HG02588 (cell line): ENCODE measurements at regions not wholly inside any gene's neighbourhood (a gene's known extent, or its start where the extent isn't known, plus 50 kb on each side); places are given as distances from the start of the nearest gene placed in this dataset.

Experiments
- ATAC-seq: cut with Tn5 transposase; IDR thresholded peaks from one replicate; pipeline ENCODE4 v1.9.1; 2021; ENCODE audit warnings: mild to moderate bottlenecking, moderate library complexity; ENCODE audit not compliant: unreplicated experiment

DNA sequence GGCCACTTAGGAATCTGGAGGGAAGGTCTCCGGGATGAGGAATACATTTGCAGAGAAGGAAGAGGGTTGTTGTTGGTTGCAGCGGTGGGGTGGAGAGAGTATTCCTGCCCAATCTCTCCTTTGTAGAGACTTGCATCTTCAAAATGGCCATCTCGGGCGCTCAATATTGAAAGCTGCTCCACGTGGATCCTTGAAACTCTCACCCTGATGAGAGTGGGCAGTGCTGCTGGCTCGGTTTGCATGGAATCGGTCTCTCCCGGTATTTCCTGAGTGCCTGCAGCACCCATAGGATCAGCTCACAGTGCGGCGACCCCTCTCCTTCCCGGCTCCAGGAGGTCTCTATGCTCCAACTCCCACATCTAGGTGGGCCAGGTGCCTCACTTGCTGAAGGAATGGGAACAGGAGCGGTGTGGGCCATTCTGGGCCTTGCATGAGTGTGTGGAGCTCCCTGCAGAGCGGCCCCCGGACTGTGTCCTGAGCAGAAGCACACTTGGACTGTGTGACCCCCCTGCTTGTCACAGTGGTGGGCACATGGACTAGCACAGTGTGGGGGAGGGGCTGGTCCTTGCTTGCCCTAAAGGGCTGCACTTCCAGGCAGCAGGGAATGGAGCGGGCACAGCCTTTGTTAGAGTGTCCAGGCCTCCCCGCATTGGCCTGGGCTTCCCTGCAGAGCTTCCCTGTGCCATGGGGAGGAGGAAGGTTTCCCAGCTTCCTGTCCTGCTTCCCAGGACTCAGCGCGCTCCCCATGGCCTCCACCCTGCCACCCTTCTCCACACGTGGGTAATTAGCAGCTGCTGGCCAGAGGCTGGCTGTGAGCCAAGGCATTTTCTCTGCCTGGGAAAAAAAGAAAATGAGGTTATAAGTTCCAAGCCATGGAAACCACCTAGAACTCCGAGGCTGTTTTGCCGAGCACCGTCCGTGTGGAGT, 139.3 kb downstream of the IRF8 start:
- ATAC-seq: no peak

DNA sequence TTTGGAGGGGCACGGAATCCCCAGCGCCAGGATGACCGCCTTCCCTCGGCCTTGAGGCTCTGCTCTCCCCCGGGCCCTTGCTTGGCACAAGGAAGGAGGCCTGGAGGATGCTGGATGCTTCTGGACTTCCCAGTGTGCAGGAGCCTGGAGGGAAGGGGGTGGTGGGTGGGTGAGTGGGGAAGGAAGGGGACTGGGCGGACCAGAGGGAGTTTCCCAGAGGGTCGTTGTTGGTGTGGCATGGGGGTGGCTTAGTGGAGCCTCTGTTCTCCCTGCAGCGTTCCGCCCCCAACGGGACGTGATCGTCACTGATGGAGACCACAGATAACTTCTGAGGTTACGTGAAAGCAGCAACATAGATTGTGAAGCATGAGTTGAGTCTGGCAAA, 140.0 kb downstream of the IRF8 start:
- ATAC-seq: no peak

DNA sequence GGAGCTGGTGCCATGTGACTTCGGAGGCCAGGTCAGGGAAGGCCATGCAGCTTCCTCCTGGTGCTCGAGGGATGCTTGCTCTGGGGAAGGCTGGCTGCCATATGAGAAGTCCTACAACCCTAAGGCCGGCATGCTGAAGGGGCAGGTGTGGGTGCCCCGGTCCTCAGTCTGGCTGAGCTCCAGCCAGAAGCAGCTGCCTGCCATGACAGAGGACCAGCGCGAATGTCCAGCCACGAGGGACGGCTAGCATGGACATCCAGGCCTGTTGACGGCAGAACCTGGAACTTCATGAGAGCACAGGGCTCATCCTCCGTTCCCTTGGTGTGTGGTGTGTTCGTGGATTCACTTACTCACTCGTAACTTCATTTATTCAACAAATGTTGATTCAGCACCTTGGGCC, 140.6 kb downstream of the IRF8 start:
- no peak for ATAC-seq

DNA sequence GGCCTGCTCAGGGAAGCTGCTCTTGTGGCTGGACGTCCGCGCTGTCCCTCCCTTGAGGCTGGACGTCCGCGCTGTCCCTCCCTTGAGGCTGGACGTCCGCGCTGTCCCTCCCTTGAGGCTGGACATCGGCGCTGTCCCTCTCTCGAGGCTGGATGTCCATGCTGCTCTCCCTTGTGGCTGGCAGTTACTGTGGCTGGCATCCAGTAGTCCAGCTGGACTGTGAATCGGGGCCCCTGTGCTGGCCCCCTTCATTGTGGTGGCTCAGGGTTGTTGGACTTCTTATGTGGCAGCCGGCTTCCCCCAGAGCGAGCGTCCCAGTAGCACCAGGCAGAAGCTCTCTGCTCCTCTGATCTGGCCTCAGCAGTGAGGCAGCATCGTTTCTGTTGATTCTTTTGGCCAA, 141.5 kb downstream of the IRF8 start:
- ATAC-seq: no peak

DNA sequence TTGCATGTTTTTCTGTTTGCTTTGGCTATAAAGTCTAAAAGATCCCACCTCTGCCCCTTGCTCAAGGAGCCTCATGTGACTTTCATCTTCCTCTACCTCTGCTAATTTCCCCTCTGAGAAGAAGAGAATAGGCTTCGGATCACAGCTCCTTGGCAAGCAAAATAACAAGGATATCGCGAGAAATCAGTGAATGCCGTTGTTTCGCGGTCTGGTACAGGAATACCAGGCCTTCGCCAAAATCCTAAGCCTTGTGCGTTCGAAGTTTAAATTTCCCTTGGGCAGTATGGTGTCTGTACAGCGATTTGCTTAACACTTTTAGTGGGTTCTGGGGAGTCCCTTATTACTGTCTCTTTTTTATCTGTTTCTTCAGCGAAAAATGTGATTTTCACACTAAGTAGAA, 142.3 kb downstream of the IRF8 start:
- ATAC-seq: no peak

DNA sequence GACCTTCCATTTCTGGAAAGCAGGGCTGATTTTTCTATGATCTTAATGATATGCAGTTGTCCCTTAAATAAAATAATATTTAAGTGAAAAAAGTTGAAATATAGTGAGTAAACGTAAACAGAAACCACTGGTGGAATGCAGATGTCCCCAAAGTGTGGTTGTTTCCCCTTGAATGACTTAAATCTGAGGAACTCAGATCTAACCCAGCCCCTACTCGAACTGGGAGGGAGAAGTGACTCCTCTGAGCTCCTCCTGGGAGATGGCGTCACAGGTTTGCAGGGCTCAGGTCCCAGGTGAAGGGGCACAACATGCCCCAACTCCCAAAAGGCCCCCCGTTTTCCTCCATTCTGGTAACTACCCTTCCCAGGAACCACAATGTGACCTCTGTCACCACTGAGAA, 142.8 kb downstream of the IRF8 start:
- ATAC-seq: no peak

DNA sequence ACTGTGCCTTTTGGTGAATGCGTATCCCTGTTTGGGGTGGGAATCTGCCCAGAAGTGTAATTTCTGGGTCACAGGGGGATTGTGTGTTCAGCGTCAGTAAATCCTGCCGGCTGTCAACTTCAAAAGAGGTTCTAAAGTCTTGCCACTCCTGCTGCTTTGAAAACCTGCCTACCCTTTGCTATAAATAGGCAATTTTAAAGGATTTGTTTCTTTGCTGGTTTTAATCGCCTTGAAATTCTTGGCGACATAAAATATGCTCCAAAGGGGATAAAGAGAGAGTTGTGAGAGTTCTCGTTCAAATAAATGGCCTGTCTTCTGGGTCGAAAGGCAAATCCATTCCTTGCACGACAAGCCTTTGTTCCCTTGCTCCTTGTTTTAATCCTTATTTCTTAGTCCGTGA, 143.4 kb downstream of the IRF8 start:
- ATAC-seq: no peak

DNA sequence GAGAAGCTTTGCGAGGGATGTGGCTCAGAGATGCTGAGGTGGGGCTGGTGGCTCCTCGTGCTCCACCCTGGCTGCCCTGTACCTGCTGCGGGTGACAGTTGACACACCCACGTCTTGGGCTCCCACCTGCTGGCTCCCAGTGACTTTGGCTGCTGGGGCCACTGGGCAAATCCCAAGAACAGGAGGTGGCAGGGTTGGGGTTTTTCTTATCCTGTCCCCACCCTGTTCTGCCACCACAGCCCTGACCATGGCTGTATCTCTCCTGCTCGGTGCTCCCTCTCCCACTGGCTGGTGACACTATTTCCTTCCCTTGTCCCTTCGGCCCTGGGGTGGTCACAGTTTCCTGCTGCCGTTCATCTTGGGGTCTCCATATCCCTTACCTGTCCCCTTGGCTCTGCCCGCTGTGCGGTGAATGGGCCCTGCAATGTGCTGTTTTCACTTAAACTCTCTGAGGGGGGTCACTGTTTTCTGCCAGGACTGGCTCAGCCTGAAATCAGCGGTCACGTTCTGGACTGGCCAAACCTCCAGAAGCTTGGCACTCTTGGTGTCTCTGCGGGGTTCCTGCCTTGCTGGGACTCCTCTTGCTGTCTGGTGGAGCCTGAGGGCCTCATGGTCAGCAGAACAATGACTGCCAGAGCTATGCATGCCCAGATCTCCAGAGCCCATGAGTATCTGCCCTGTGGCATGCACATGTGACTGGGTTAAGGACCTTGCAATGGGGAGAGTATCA, 144.2 kb downstream of the IRF8 start:
- ATAC-seq: no peak

DNA sequence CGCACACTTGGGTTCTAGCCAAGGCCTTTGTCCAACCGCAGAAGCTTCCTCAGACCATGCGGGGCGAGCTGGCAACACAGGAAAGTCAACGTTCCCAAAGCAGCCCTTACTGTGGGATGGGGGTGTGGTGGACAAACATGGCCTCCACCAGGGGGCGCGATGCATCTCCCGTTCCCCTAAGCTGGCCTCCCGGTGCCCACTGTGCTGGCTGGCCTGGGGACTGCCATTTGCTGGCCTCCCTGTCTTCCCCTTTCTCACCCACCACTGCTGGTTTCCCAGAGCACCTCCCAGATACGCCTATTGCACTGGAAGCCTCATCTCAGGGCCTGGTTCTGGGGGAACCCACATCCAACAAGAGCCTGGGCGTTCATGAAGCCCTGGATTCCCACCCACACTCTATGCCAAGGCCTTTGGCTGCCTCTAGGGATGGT, 145.3 kb downstream of the IRF8 start:
- ATAC-seq: no peak

DNA sequence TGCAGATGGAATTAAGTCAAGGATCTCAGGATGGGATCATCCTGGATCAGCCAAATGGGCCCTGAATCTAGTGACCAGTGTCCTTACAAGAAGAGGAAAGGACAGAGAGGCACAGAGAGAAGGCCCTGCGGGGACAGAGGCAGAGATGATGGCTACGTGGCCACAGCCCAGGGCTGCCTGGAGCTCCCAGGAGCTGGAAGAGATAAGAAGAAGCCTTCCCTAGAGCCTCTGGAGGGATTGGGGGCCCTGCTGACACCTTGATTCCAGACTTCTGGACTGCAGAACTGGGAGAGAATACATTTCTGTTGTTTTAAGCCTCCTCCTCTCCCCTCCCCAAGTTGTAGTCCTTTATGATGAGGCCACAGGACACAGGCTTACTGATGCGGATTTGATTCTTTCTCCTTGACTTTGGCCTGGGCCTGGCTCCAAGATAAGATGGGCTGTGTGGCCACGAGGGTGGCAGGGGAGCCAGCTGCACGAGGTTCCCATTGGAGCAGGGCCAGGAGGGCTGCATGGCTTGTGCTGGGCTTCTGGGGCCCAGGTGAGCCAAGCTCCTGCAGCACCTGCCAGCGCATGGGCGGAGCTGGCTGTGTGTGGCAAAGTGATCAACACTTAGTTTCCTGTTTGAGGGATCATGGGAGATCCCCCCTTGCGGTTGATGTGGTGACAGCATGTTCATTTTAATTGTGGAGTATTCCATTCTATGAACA, 146.1 kb downstream of the IRF8 start:
- ATAC-seq: no peak

DNA sequence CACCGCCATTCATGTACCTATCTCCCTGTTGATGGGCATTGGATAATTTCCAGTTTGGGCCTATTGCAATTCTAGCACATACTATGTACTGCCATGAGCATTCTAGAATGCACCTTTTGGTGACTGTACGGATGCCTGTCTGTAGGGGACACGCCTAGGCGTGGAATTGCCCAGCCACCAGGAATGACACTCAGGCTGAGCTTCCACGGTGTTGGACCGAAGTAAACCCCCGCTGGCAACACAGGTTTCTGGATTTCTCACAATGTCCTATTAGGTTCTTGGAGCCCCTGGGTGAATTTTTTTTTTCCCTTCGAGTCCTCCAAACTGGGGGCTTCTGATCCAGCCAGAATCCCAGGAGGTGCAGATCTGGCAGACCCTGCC, 146.6 kb downstream of the IRF8 start:
- no peak for ATAC-seq

DNA sequence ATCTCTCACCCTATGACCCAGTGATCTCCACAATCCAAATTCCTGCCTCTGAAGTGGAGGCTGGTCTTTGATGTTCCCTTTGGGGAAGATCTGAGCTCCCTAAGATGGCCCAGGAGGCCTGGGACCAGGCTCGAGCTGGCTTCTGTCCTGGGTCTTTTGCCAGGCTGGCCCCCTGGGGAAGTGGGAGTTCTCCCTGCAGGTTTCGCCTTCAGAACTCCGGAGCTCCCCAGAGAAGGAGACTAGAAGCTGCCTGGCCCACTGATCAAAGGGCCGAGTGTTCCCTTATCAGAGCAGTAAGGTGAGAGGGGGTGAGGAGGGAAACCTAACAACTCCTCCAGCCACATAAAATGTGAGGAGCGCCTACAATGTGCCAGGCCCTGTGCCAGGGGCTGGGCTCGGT, 147.1 kb downstream of the IRF8 start:
- ATAC-seq: no peak

DNA sequence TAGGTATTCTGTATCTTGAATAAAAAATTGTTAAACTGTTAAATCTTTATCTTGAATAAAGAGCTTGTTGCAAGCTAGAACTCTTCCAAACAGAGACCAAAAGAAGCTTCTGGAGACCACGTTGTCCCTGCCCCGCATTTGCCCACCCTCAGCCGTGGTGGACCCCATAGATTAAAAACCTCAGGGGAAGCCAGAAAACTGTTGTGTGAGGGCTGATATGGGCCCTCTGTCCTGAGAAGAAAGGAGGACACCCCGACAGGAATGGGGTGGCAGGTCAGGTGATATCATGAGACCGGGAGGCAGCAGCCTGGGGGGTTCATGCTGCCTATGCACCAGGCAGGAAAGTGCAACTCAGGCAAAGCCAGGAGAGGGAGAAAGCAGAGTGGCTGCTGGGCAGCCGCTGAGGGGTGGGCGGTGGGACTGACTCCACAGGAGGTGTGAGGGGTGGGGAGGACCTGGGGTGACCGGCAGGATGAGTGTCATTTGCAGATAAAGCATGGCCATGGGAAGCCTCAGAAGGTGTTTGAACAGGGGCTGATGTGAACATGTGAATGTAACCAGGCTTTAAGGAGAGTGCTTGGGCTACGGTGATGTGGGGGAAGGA, 147.8 kb downstream of the IRF8 start:
- ATAC-seq: no peak

DNA sequence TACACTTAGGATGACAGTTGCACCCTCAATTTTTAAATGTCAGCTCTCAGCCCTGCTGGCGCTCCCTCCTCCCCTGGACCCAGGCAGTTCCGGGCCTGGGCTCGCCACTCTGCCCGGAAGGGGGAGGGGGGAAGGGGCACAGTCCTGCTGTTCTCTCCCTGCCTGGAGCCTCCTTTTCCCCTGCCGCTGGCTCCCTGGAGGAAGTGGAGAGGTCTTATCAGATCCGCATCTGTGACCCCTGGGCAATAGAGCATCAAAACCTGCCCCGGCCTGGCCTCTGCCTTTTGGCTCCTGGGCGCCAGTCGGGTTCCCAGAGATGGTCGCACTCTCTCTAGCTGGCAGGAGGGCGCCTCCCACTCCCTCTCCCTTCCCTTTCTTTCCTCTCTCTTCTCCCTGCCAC, 149.3 kb downstream of the IRF8 start:
- no peak for ATAC-seq

DNA sequence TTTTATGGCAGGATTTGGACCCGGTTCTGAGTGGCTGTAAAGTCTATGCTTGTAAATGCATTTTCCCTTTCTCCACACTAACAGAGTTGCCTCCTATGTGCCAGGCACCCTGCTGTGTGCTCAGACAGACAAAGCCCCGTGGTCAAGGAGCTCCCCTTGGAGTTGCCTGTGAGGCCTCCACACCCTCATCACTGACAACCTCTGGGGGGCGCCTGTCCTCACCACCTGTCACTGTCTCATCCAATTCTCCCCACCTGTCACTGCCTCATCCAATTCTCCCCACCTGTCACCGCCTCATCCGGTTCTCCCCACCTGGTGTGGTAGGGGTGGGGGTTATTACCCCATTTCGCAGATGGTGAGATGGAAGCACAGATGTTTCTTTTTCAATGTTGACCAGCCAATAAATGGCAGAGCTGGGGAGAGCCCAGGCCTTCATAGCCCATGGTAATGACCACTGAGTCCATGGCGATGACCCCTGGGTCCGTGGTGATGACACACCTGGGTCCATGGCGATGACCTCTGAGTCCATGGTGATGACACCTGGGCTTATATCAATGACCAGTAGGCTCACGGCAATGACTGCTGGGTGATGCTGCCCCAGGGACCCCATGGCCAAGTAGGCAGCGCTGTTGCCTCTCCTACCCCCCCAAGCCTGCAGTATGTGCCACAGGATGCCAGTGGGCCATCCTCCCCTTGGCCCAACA, 150.1 kb downstream of the IRF8 start:
- ATAC-seq: no peak

DNA sequence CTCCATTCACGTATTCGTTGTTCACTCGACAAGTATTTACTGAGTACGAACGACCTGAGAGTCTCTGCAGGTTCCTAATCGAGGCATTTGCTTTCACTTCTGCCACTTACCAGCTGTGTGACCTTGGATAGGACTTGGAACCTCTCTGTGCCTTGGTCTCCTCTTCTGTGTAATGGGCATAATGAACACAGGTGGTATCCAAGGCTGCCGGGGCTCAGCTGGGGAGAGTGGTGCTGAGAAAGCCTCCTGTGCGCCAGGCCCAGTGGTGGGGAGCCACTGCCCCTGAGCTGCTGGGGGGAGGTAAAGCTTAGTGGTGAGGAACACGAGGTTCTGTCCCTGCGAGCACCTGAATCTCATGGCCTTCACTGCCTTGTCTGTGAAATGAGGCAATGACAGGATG, 150.7 kb downstream of the IRF8 start:
- ATAC-seq: no peak

DNA sequence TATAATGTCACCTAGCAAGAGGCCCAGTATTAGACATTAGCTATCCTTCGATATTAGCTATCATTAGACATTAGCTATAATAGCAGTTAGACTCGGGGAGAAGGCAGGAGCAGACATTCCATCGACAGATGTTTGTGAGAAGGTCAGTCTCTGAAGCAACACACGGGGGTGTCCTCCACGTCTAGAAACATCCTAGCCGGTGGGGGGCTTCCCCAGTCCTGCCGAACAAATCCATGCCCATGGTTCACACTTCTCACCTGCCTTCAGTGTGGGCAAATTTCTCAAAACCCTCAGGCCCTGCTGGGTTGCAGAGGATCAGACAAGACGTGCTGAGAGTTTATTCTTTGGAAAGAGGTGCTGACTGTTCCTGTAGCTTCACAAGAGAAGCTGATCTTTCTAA, 151.1 kb downstream of the IRF8 start:
- no peak for ATAC-seq

DNA sequence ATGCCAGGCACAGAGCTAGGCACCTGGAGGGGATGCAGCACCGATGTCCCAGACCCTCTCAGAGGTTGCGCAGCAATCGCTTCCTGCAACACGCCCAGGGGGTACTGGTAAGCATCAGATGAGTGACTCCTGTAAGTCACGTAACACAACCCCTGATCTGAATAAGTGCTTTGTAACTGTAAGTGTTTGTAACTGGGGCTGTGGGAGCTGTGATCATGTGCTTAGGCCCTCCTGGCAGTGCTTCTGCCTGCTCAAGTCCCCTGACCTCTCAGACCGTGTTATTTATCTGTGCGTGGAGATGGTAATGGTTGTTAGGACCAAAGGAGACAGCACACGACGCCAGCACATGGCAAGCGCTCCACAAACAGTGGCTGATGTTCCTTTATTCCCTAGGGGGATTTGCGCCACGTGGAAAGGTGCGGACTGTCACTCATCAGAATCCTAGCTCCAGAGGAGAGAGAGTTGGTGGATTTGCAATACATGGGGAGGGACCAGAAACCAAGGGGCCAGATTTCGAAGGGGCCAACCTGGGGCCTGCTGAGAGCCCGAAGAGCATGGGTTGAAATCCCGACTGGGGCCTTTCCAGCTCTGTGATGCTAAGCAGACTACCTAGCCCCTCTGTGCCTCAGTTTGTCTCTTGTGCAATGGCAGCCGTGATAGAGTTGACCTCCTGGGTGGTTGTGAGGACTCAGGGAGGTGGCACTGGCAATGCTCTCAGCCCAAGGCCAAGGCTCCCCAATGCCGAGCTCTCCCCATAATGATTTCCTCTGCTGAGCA, 151.8 kb downstream of the IRF8 start:
- no peak for ATAC-seq

DNA sequence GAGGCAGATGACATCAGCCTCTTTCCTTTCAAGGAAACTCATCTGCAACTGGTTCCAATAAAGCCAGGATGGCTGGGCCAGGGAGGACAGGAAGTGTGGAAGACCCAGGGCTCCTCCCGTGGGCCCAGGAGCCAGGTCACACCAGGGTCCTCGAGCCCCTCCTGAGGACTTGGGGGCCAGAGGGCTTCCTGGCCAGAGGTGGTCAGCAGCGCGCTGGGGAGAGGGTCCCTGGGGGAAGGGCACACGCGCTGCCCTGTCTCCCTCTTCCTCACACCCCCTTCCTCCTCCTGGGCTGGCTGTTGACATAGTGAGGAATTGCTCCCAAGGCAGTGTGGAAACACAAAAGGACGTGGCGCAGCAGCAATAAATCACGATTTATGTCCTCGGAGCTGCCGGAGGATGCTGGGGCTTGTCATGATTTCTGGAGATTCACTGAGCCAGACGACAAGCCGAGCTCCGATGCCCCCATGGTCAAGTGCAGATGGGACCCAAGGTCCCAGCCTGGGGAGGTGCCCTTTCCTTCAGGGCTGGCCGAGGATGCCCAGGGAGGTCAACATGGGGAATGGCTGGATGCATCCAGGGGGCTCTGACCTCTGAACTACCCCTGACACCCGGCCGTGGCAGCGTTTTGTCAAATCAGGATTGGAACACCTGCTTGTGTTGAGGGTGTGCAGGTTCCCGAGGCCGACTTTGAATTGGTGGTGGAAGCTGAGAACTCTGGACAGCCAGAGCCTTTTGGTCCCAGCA, 152.6 kb downstream of the IRF8 start:
- ATAC-seq: no peak
